Thyroid gland (tissue), 4 donors: ENCODE measurements at regions not wholly inside any gene's neighbourhood (a gene's known extent, or its start where the extent isn't known, plus 50 kb on each side); places are given as distances from the start of the nearest gene placed in this dataset.

Experiments used
- DNase-seq, 2 donors: peaks; one replicate each; pipeline ENCODE4 v3.0.0-alpha.2; 2019
- H3K27ac ChIP-seq, 3 donors: fragments of 200-600 bp; sonication (generic); 1 replicate in 2 of 3; 2 replicates in 1 of 3; pipeline ENCODE4 v1.5.1; 2016 to 2019; ENCODE audit warnings: mild to moderate bottlenecking in 1 of 3, moderate library complexity in 1 of 3
- H3K27me3 ChIP-seq: fragments of 200-600 bp; sonication (generic); one replicate; pipeline ENCODE4 v1.5.1; 2019
- H3K36me3 ChIP-seq, 2 donors: fragments of 200-600 bp; sonication (generic); one replicate each; pipeline ENCODE4 v1.5.1; 2016 to 2019
- H3K4me1 ChIP-seq, 2 donors: fragments of 200-600 bp; sonication (generic); one replicate each; pipeline ENCODE4 v1.5.1; 2017 to 2019
- H3K4me3 ChIP-seq, 3 donors: fragments of 200-600 bp; sonication (generic); replicated peaks in 1 of 3; 1 replicate in 2 of 3; 2 replicates in 1 of 3; pipeline ENCODE4 v1.5.1; 2016; ENCODE audit warnings: mild to moderate bottlenecking in 1 of 3
- H3K9me3 ChIP-seq: fragments of 200-600 bp; sonication (generic); one replicate; pipeline ENCODE4 v1.5.1; 2017
- POLR2A ChIP-seq, 2 donors: fragments of 450-650 bp; IDR thresholded peaks; one replicate each; pipeline ENCODE4 v1.6.1; 2017; ENCODE audit warnings: antibody characterized with exemption in 2 of 2, mild to moderate bottlenecking in 2 of 2, moderate library complexity in 1 of 2
- WGBS, 2 donors: methylation state at CpG; one replicate each; pipeline ENCODE4 v1.1.5; 2017; 5-methylcytosine and 5-hydroxymethylcytosine counted together
- intact Hi-C: fragments of 100-400 bp; cut with DNase I; formaldehyde crosslinking; loops from one replicate; pipeline ENCODE4 v1.15.1; 2023
- TF ChIP-seq, protein P1 (sequence below), 6 experiments: fragments of 200-600 bp in 3 of 6; fragments of 450-650 bp in 3 of 6; sonication (generic) in 3 of 6; IDR thresholded peaks; one replicate each; pipeline ENCODE4 v1.5.1; 2016 to 2019; ENCODE audit warnings: antibody characterized with exemption in 6 of 6, mild to moderate bottlenecking in 2 of 6, inconsistent platforms in 1 of 6, moderate library complexity in 1 of 6

GRCh38 chr17:79340333-79341221 lies 266.0 kb downstream of the ENGASE start:
- H3K4me3 ChIP-seq: no peak overlapping the region
- intact Hi-C loops: no loop called here
- TF ChIP-seq, protein P1, sequence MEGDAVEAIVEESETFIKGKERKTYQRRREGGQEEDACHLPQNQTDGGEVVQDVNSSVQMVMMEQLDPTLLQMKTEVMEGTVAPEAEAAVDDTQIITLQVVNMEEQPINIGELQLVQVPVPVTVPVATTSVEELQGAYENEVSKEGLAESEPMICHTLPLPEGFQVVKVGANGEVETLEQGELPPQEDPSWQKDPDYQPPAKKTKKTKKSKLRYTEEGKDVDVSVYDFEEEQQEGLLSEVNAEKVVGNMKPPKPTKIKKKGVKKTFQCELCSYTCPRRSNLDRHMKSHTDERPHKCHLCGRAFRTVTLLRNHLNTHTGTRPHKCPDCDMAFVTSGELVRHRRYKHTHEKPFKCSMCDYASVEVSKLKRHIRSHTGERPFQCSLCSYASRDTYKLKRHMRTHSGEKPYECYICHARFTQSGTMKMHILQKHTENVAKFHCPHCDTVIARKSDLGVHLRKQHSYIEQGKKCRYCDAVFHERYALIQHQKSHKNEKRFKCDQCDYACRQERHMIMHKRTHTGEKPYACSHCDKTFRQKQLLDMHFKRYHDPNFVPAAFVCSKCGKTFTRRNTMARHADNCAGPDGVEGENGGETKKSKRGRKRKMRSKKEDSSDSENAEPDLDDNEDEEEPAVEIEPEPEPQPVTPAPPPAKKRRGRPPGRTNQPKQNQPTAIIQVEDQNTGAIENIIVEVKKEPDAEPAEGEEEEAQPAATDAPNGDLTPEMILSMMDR (IDR thresholded peaks at IDR 0.05): no peak
- TF ChIP-seq POLR2A (IDR thresholded peaks at IDR 0.05): no peak
- no peaks in the 10 kb centered on the region for H3K36me3 ChIP-seq
- DNase-seq: no peak
- H3K27me3 ChIP-seq: no peaks in the 10 kb centered on the region
- no peaks in the 10 kb centered on the region for H3K9me3 ChIP-seq
- 49 to 55% methylated on average over 12 of the region's 12 CpGs for WGBS, 2 donors
- H3K27ac ChIP-seq: no peak overlapping the region
- peaks cover 7 to 10% of the 10 kb centered on the region in 2 donors for H3K4me1 ChIP-seq

GRCh38 chr17:79339321-79339720 lies 264.7 kb downstream of the ENGASE start:
- Histone ChIP-seq H3K9me3 (no peaks in the 10 kb centered on the region), H3K27ac (no peak overlapping the region), H3K4me3 (no peak overlapping the region), H3K27me3 (no peaks in the 10 kb centered on the region), H3K36me3 (no peaks in the 10 kb centered on the region), H3K4me1 (peaks cover 7 to 10% of the 10 kb centered on the region in 2 donors)
- TF ChIP-seq, protein P1 (IDR thresholded peaks at IDR 0.05): no peak
- TF ChIP-seq POLR2A (IDR thresholded peaks at IDR 0.05): no peak
- intact Hi-C loops: no loop called here
- no peak for DNase-seq
- WGBS, 2 donors: 76 to 77% methylated on average over 7 of the region's 7 CpGs

DNA sequence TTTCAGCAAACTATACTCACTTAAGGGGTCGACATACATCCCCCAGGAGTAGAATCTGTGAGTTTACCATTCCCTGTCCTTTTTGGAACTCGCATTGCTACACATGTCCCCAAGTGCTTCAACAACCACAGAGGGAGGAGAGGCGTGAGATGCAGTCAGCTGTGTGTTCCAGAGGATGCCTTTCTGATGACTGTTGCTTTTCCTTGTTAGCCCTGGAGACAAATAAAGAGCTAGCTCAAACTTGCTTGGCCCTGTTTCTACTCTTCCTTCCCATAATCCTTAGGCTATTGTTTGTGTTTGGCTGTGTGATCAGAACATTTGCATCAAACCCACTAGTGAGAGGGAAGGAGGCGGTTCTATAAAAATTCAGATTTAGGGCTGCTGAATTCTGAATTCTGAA lies 264.0 kb downstream of the ENGASE start:
- peak; percentile 35 to 49 for DNase-seq
- 44 to 51% methylated on average over 4 of the region's 4 CpGs for WGBS, 2 donors
- Histone ChIP-seq H3K36me3 (no peaks in the 10 kb centered on the region), H3K27ac (no peak overlapping the region), H3K4me3 (no peak overlapping the region), H3K9me3 (no peaks in the 10 kb centered on the region), H3K4me1 (peaks cover 7 to 10% of the 10 kb centered on the region in 2 donors), H3K27me3 (no peaks in the 10 kb centered on the region)
- intact Hi-C loops: no loop called here
- TF ChIP-seq, protein P1 (IDR thresholded peaks at IDR 0.05): no peak
- no peak for TF ChIP-seq POLR2A (IDR thresholded peaks at IDR 0.05)

GRCh38 chr17:79338152-79338551 lies 263.5 kb downstream of the ENGASE start:
- TF ChIP-seq POLR2A (IDR thresholded peaks at IDR 0.05): no peak
- TF ChIP-seq, protein P1 (IDR thresholded peaks at IDR 0.05): no peak
- intact Hi-C loops: no loop called here
- H3K27ac ChIP-seq: no peak overlapping the region
- H3K4me1 ChIP-seq: peaks cover 7 to 10% of the 10 kb centered on the region in 2 donors
- DNase-seq: no peak
- H3K9me3 ChIP-seq: no peaks in the 10 kb centered on the region
- WGBS, 2 donors: 42 to 61% methylated on average over 5 to 7 of the region's 7 CpGs
- no peak overlapping the region for H3K4me3 ChIP-seq
- H3K27me3 ChIP-seq: no peaks in the 10 kb centered on the region
- H3K36me3 ChIP-seq: no peaks in the 10 kb centered on the region

- intact Hi-C loops: no loop called here
- WGBS, 2 donors: 59 to 65% methylated on average over 8 of the region's 8 CpGs
- H3K9me3 ChIP-seq: no peaks in the 10 kb centered on the region
- H3K4me1 ChIP-seq: peaks cover 7 to 10% of the 10 kb centered on the region in 2 donors
- no peak overlapping the region for H3K27ac ChIP-seq
- no peaks in the 10 kb centered on the region for H3K27me3 ChIP-seq
- H3K4me3 ChIP-seq: no peak overlapping the region
- TF ChIP-seq POLR2A (IDR thresholded peaks at IDR 0.05): no peak
- TF ChIP-seq, protein P1 (IDR thresholded peaks at IDR 0.05): no peak
- no peak for DNase-seq
- no peaks in the 10 kb centered on the region for H3K36me3 ChIP-seq
Measured at GRCh38 chr17:79337053-79337452, 262.4 kb downstream of the ENGASE start.
